Esophagus muscularis mucosa (tissue), 3 donors: ENCODE measurements at regions not wholly inside any gene's neighbourhood (a gene's known extent, or its start where the extent isn't known, plus 50 kb on each side); places are given as distances from the start of the nearest gene placed in this dataset.

Source experiments
- CTCF ChIP-seq, 3 experiments: fragments of 200-600 bp in 2 of 3; fragments of 450-650 bp in 1 of 3; sonication (generic) in 2 of 3; IDR thresholded peaks; one replicate each; pipeline ENCODE4 v1.5.1; 2017 to 2019; ENCODE audit warnings: antibody characterized with exemption in 3 of 3, mild to moderate bottlenecking in 2 of 3, moderate library complexity in 1 of 3
- POLR2A ChIP-seq: fragments of 450-650 bp; IDR thresholded peaks from one replicate; pipeline ENCODE4 v1.6.1; 2017; ENCODE audit warnings: antibody characterized with exemption, moderate library complexity, mild to moderate bottlenecking, low read depth
- POLR2AphosphoS5 ChIP-seq, 2 donors: sonication (generic); formaldehyde crosslinking; IDR thresholded peaks; one replicate each; pipeline ENCODE4 v1.6.1; 2017; ENCODE audit warnings: antibody characterized with exemption in 2 of 2

GRCh38 chr15:30788595-30788994, 115.1 kb upstream of the FAN1 start:
- TF ChIP-seq CTCF (IDR thresholded peaks at IDR 0.05) (no peak), POLR2A (no peak), POLR2AphosphoS5 (IDR thresholded peaks at IDR 0.05) (no peak)
